Endothelial cell of umbilical vein (primary cell): ENCODE measurements at regions not wholly inside any gene's neighbourhood (a gene's known extent, or its start where the extent isn't known, plus 50 kb on each side); places are given as distances from the start of the nearest gene placed in this dataset.

ENCODE experiments used
- BruUV-seq: library from RNA; stranded (reverse); fragments of 400-500 nt; replicated peaks from 2 replicates; lab custom pipeline; 2021; lab: Mats Ljungman, UMichigan
- CTCF ChIA-PET: fragments of 300-600, 350-600 bp; sonication (Branson Sonifier 250); formaldehyde crosslinking; loops from one replicate; lab custom pipeline; 2021; ENCODE audit warnings: antibody characterized with exemption, inconsistent platforms; lab: Charles Lee
- POLR2A ChIA-PET: fragments of 300-600, 350-600 bp; sonication (Branson Sonifier 250); formaldehyde crosslinking; loops from one replicate; lab custom pipeline; 2021; ENCODE audit warnings: antibody characterized with exemption, inconsistent platforms; lab: Charles Lee
- DNase-seq: peaks from one replicate; pipeline ENCODE4 v3.0.0-alpha.2; 2011; ENCODE audit warnings: low read depth, low spot score
- FAIRE-seq: peaks from 2 replicates; lab custom pipeline; 2011; peaks lifted over from hg19 to GRCh38; lab: Jason Lieb, UNC
- H2AFZ ChIP-seq: 2 replicates; pipeline ENCODE4 v1.6.0; 2012; ENCODE audit warnings: low read depth, low read length, control low read depth, inconsistent platforms
- H3K27ac ChIP-seq: 2 replicates; pipeline ENCODE4 v1.5.1; 2011; ENCODE audit warnings: low read depth, mild to moderate bottlenecking, control low read depth, low read length, moderate library complexity; ENCODE audit not compliant: insufficient read depth
- H3K27me3 ChIP-seq, 2 experiments: 2 replicates each; pipeline versions ENCODE4 v1.6.0 to v1.6.1; 2011; ENCODE audit warnings: low read length in 2 of 2, mixed read lengths in 1 of 2; ENCODE audit not compliant: control insufficient read depth in 2 of 2, insufficient read depth in 2 of 2
- H3K36me3 ChIP-seq, 2 experiments: 2 replicates in 1 of 2; 3 replicates in 1 of 2; pipeline ENCODE4 v1.5.1; 2011; ENCODE audit warnings: low read length in 2 of 2, mild to moderate bottlenecking in 1 of 2, moderate library complexity in 1 of 2; ENCODE audit not compliant: control insufficient read depth in 2 of 2, insufficient read depth in 2 of 2; ENCODE audit errors: extremely low read depth in 1 of 2
- H3K4me1 ChIP-seq: 3 replicates; pipeline ENCODE4 v1.5.1; 2011; ENCODE audit warnings: mild to moderate bottlenecking, low read length; ENCODE audit not compliant: control insufficient read depth, insufficient read depth; ENCODE audit errors: extremely low read depth
- H3K4me2 ChIP-seq: 2 replicates; pipeline ENCODE4 v1.6.1; 2011; ENCODE audit warnings: low read length, control low read depth, mixed read lengths; ENCODE audit not compliant: insufficient read depth
- H3K4me3 ChIP-seq, 3 experiments: fragments of 200-600 bp in 1 of 3; sonication (generic), shearing (Covaris generic) in 1 of 3; replicated peaks in 1 of 3; 2 replicates each; pipeline ENCODE4 v1.5.1; 2011 to 2016; ENCODE audit warnings: control low read depth in 3 of 3, low read length in 3 of 3, mild to moderate bottlenecking in 2 of 3, inconsistent platforms in 1 of 3, low read depth in 1 of 3, moderate library complexity in 1 of 3; ENCODE audit not compliant: insufficient read depth in 1 of 3
- H3K79me2 ChIP-seq: 2 replicates; pipeline ENCODE4 v1.6.0; 2012; ENCODE audit warnings: low read length, inconsistent platforms; ENCODE audit not compliant: control insufficient read depth, insufficient read depth
- H3K9ac ChIP-seq: replicated peaks from 2 replicates; pipeline ENCODE3; 2011; ENCODE audit warnings: low read length, control low read depth; ENCODE audit not compliant: insufficient read depth; ENCODE audit errors: extremely low read depth
- H3K9me1 ChIP-seq: replicated peaks from 3 replicates; pipeline ENCODE4 v1.6.0; 2011; ENCODE audit warnings: mild to moderate bottlenecking, low read length; ENCODE audit not compliant: control insufficient read depth, insufficient read depth; ENCODE audit errors: extremely low read depth
- H3K9me3 ChIP-seq: replicated peaks from 2 replicates; pipeline ENCODE4 v1.5.1; 2012; ENCODE audit warnings: low read length, inconsistent platforms; ENCODE audit not compliant: control insufficient read depth, insufficient read depth
- H4K20me1 ChIP-seq: replicated peaks from 2 replicates; pipeline ENCODE3; 2011; ENCODE audit warnings: mild to moderate bottlenecking, low read length; ENCODE audit not compliant: control insufficient read depth, insufficient read depth; ENCODE audit errors: extremely low read depth
- CTCF ChIP-seq, 2 donors: IDR thresholded peaks; 1 replicate in 1 of 2; 2 replicates in 1 of 2; pipeline ENCODE4 v1.5.1; 2011; ENCODE audit warnings: low read length in 2 of 2, mild to moderate bottlenecking in 2 of 2, moderate library complexity in 2 of 2, control low read depth in 1 of 2, inconsistent platforms in 1 of 2, low read depth in 1 of 2; ENCODE audit not compliant: insufficient read depth in 1 of 2; ENCODE audit errors: extremely low read depth in 1 of 2
- EZH2 ChIP-seq: IDR thresholded peaks from 2 replicates; pipeline ENCODE4 v1.6.1; 2012; ENCODE audit warnings: borderline replicate concordance, low read depth, mild to moderate bottlenecking, moderate library complexity, low read length, inconsistent platforms; ENCODE audit not compliant: severe bottlenecking
- FOS ChIP-seq: IDR thresholded peaks from 2 replicates; pipeline ENCODE4 v1.6.1; 2011; ENCODE audit warnings: mild to moderate bottlenecking, low read length, moderate library complexity, borderline replicate concordance; ENCODE audit not compliant: insufficient read depth
- GATA2 ChIP-seq: IDR thresholded peaks from 2 replicates; pipeline ENCODE4 v1.7.0; 2011; ENCODE audit warnings: low read depth, mild to moderate bottlenecking, moderate library complexity, mixed read lengths, low read length; ENCODE audit not compliant: insufficient read length, insufficient read depth
- JUN ChIP-seq: IDR thresholded peaks from 2 replicates; pipeline ENCODE4 v1.6.1; 2011; ENCODE audit warnings: borderline replicate concordance, low read depth; ENCODE audit not compliant: insufficient read length, insufficient read depth
- MAX ChIP-seq: IDR thresholded peaks from 2 replicates; pipeline ENCODE4 v1.6.1; 2011; ENCODE audit not compliant: insufficient read depth, insufficient read length
- POLR2A ChIP-seq: IDR thresholded peaks from 2 replicates; pipeline ENCODE4 v1.6.1; 2012; ENCODE audit warnings: low read depth, mild to moderate bottlenecking, control low read depth, low read length
- dilution Hi-C: fragments of 300-500 bp; cut with MboI; formaldehyde crosslinking; loops from one replicate; pipeline ENCODE4 v1.15.0; 2019; ENCODE audit warnings: low sequenced_read_pairs; ENCODE audit not compliant: extremely low pct_ligation_motif_present
- intact Hi-C: fragments of 100-400 bp; cut with micrococcal nuclease; formaldehyde crosslinking; loops from one replicate; pipeline ENCODE4 v1.10.0; 2022

GRCh38 chr11:20247591-20248007 lies 87.3 kb upstream of the DBX1 start:
- Histone ChIP-seq H3K36me3 (no peaks in the 10 kb centered on the region), H3K27me3 (peaks cover 16 to 44% of the 10 kb centered on the region in 2 experiments), H3K4me2 (no peak overlapping the region), H3K27ac (no peak overlapping the region), H2AFZ (no peak overlapping the region), H4K20me1 (no peaks in the 10 kb centered on the region), H3K9ac (no peak overlapping the region), H3K9me1 (no peaks in the 10 kb centered on the region), H3K4me3 (no peak overlapping the region), H3K79me2 (no peaks in the 10 kb centered on the region), H3K4me1 (no peaks in the 10 kb centered on the region), H3K9me3 (no peaks in the 10 kb centered on the region)
- POLR2A ChIA-PET, result no interaction called here
- TF ChIP-seq FOS (no peak), JUN (no peak), POLR2A (no peak), EZH2 (no peak)
- BruUV-seq, result no TSS peak
- dilution Hi-C loops (no loop called here), intact Hi-C loops (no loop called here)
- FAIRE-seq, result no peak
- CTCF ChIA-PET, result no interaction called here
- DNase-seq, result no peak

GRCh38 chr11:20243974-20244373 lies 83.7 kb upstream of the DBX1 start:
- DNase-seq (no peak), FAIRE-seq (no peak)
- Histone ChIP-seq H4K20me1 (no peaks in the 10 kb centered on the region), H3K9ac (no peak overlapping the region), H2AFZ (no peak overlapping the region), H3K36me3 (no peaks in the 10 kb centered on the region), H3K4me1 (no peaks in the 10 kb centered on the region), H3K9me1 (no peaks in the 10 kb centered on the region), H3K4me2 (no peak overlapping the region), H3K4me3 (no peak overlapping the region), H3K9me3 (no peaks in the 10 kb centered on the region), H3K27me3 (peaks cover 15 to 32% of the 10 kb centered on the region in 2 experiments), H3K79me2 (no peaks in the 10 kb centered on the region), H3K27ac (no peak overlapping the region)
- no peak for TF ChIP-seq GATA2
- no peak for TF ChIP-seq MAX
- no peak for TF ChIP-seq EZH2
- peak; percentile 6 to 7 for TF ChIP-seq CTCF (IDR thresholded peaks at IDR 0.05; ENCODE audit: extremely low read depth in 1 of 2, insufficient read depth in 1 of 2, low read depth in 1 of 2, low read length in 2 of 2)
- no peak for TF ChIP-seq POLR2A
- no peak for TF ChIP-seq FOS
- dilution Hi-C loops (no loop called here), intact Hi-C loops (loop anchor here (1.0 kb wide), 1 partner anchor 111 kb away; no protein-coding TSS in a partner anchor)
- ChIA-PET CTCF (no interaction called here), POLR2A (no interaction called here)
- BruUV-seq, result no TSS peak
